ENCODE measurements at regions not wholly inside any gene's neighbourhood (a gene's known extent, or its start where the extent isn't known, plus 50 kb on each side); places are given as distances from the start of the nearest gene placed in this dataset.

DNA sequence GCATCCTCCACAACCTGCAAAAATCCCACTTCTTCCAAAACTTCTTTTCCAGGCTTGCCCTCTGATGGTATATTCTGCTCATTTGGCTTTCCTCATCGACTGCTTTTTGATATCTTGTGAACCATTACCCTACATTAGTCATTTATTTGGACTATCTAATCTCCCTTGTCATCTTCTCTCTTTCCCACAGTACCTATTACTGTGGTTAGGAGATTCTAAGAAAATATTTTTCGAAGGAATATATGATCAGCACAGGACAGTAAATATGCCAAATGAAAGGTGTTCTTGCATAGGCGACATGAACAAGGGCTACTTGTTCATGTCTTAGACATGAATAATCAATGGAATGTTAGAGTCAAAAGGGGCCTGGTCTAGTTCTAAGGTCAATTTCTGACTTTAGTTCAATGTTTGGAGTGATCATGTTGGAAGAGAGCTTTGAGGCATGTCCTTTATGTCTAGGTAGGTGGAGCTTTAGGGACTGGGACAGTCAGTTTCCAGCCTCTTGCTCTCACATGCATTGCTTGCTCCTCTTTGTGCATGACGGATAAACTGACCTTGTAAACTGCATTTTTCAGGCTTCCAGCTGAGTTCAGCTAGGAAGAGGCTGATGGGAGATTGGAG lies 243.4 kb upstream of the RPS23 start:
- no peak for DNase-seq (ENCODE audit: low read depth, low spot score)
- CTCF ChIA-PET, result no interaction called here
- POLR2A ChIA-PET, result no interaction called here
- TF ChIP-seq CTCF (IDR thresholded peaks at IDR 0.05; ENCODE audit: insufficient read depth, low read length, missing control alignments), result no peak
- no peak overlapping the region for H3K4me3 ChIP-seq (ENCODE audit: low read depth, low read length)

GRCh38 chr5:82519558-82519957 lies 241.4 kb upstream of the RPS23 start:
- ChIA-PET CTCF (no interaction called here), POLR2A (no interaction called here)
- H3K4me3 ChIP-seq (ENCODE audit: low read depth, low read length), result no peak overlapping the region
- TF ChIP-seq CTCF (IDR thresholded peaks at IDR 0.05; ENCODE audit: insufficient read depth, low read length, missing control alignments), result no peak
- no peak for DNase-seq (ENCODE audit: low read depth, low spot score)

GRCh38 chr5:82517544-82518075 lies 239.5 kb upstream of the RPS23 start:
- H3K4me3 ChIP-seq (ENCODE audit: low read depth, low read length), result no peak overlapping the region
- CTCF ChIA-PET, result no interaction called here
- POLR2A ChIA-PET, result no interaction called here
- DNase-seq (ENCODE audit: low read depth, low spot score), result no peak
- no peak for TF ChIP-seq CTCF (IDR thresholded peaks at IDR 0.05; ENCODE audit: insufficient read depth, low read length, missing control alignments)

GRCh38 chr5:82513738-82514137 lies 235.6 kb upstream of the RPS23 start:
- CTCF ChIA-PET, result no interaction called here
- no peak for DNase-seq (ENCODE audit: low read depth, low spot score)
- no peak for TF ChIP-seq CTCF (IDR thresholded peaks at IDR 0.05; ENCODE audit: insufficient read depth, low read length, missing control alignments)
- POLR2A ChIA-PET, result no interaction called here
- H3K4me3 ChIP-seq (ENCODE audit: low read depth, low read length), result no peak overlapping the region

GRCh38 chr5:82512025-82512424 lies 233.9 kb upstream of the RPS23 start:
- POLR2A ChIA-PET, result no interaction called here
- DNase-seq (ENCODE audit: low read depth, low spot score), result no peak

GRCh38 chr5:82511134-82511533 lies 233.0 kb upstream of the RPS23 start:
- H3K4me3 ChIP-seq (ENCODE audit: low read depth, low read length), result no peak overlapping the region
- POLR2A ChIA-PET, result no interaction called here
- no peak for TF ChIP-seq CTCF (IDR thresholded peaks at IDR 0.05; ENCODE audit: insufficient read depth, low read length, missing control alignments)
- CTCF ChIA-PET, result no interaction called here
- DNase-seq (ENCODE audit: low read depth, low spot score), result no peak

More at GRCh38 chr5:82512025-82512424, 233.9 kb upstream of the RPS23 start:
- TF ChIP-seq CTCF (IDR thresholded peaks at IDR 0.05; ENCODE audit: insufficient read depth, low read length, missing control alignments), result no peak
- H3K4me3 ChIP-seq (ENCODE audit: low read depth, low read length), result no peak overlapping the region
- CTCF ChIA-PET, result no interaction called here
